Fibroblast of villous mesenchyme (primary cell): ENCODE measurements at regions not wholly inside any gene's neighbourhood (a gene's known extent, or its start where the extent isn't known, plus 50 kb on each side); places are given as distances from the start of the nearest gene placed in this dataset.
"Not testable (repeated sequence)": the region's sequence is repeated elsewhere in the genome, so short reads cannot be mapped to it uniquely, and the experiment has no call there.

Experiments
- DNase-seq: peaks from one replicate; pipeline ENCODE4 v3.0.0-alpha.2; 2010; ENCODE audit warnings: low read depth
- H3K4me3 ChIP-seq: 2 replicates; pipeline ENCODE4 v1.5.1; 2011; ENCODE audit warnings: low read depth, mild to moderate bottlenecking, low read length
- TF ChIP-seq, protein P1 (sequence below): IDR thresholded peaks from 2 replicates; pipeline ENCODE4 v1.5.1; 2012; ENCODE audit warnings: low read depth, mild to moderate bottlenecking, low read length; ENCODE audit not compliant: insufficient read depth

DNA sequence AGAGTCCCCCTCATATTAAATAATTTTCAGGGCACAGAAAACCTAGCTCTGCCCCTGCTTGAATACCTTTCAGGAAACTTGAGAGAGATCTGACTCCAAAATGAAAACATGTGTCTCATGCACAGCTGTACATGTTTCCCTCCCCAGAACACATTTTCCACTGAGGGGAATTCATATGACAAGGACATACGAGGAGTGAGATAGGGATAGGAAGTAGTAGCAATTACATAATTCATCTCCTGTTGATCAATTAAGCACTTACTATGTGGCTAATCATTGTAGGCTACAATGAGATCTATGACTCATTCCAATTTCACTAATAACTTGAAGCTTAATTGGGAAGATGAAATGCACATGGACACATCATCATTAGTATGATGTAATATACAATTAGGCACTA lies 302.1 kb downstream of the PCDH11X start:
- not testable (repeated sequence) for H3K4me3 ChIP-seq, DNase-seq

DNA sequence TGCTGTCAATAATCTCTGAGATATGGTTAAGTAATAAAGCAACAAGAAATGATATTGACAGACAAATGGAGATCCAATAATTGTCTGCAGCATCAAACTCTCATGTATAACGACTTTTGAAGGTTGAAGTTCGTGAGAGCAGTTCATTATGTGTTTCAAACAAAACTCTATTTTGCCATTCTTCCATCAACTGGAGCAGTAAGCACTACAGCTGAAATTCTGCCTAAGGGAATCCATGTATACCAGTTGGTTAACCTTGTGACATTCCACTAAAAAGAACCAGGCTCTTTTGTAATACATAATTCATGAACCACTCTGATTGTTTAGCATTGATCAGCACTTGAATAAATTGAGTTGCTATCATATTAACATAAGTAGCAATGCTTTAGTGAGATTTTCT lies 311.6 kb downstream of the PCDH11X start:
- H3K4me3 ChIP-seq: not testable (repeated sequence)

DNA sequence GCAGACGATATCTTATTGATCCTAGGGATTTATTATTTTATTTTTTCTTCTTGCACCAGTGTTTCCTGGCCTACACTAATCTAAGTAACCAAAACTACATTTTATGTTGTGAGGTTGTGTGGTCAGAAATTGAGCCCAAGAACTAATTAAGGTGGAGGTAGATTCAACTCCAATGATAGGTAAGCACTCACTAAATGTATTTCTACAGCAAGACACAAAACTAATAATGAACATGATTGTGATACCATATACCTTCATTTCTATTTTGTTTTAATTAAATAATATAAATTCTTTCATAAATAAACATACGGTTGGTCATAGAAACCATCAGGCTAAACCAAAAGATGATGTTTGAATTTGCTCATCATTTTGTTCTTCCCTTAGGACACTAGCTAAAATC lies 319.0 kb downstream of the PCDH11X start:
- H3K4me3 ChIP-seq, DNase-seq: not testable (repeated sequence)

More for the DNA sequence above, 311.6 kb downstream of the PCDH11X start:
- not testable (repeated sequence) for DNase-seq

DNA sequence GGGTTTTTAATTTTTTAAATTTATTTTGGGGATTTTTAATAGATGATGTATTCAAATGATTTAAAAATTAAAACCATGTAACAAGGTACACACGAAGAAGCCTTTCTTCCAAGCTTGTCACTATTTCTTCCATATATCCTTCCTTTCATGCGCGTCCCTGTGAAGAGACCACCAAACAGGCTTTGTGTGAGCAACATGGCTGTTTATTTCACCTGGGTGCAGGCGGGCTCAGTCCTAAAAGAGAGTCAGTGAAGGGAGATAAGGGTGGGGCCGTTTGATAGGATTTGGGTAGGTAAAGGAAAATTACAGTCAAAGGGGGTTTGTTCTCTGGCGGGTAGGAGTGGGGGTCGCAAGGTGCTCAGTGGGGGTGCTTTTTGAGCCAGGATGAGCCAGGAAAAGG lies 320.9 kb downstream of the PCDH11X start:
- DNase-seq, H3K4me3 ChIP-seq: not testable (repeated sequence)

DNA sequence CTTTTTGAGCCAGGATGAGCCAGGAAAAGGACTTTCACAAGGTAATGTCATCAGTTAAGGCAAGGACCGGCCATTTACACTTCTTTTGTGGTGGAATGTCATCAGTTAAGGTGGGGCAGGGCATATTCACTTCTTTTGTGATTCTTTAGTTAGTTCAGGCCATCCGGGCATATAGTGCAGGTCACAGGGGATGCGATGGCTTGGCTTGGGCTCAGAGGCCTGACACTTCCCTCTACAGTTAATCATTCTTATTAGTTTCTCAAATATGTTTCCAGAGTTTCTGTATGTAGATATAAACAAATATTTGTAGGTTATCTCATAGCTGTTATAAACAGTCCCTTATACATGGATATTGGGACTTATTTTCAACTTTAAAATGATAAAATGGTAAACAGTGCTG lies 326.5 kb downstream of the PCDH11X start:
- not testable (repeated sequence) for H3K4me3 ChIP-seq, DNase-seq

DNA sequence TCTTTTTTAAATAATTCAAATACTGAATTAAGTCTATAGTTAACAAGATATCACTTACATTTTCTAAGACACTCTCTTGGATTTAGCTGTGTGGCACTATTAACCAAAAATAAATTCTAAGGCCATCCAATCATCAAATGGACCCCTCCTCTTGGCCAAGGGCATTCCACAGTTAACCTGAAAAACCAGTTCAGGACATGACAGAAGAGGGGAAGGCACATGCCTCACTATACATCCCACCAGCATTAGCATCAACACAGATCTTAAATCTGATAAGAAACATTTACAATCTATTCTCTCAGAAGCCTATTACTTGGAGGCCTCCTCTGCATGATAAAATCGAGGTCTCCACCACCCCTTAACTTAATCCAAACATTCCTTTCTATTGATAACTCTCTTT lies 327.5 kb downstream of the PCDH11X start:
- not testable (repeated sequence) for DNase-seq, H3K4me3 ChIP-seq

DNA sequence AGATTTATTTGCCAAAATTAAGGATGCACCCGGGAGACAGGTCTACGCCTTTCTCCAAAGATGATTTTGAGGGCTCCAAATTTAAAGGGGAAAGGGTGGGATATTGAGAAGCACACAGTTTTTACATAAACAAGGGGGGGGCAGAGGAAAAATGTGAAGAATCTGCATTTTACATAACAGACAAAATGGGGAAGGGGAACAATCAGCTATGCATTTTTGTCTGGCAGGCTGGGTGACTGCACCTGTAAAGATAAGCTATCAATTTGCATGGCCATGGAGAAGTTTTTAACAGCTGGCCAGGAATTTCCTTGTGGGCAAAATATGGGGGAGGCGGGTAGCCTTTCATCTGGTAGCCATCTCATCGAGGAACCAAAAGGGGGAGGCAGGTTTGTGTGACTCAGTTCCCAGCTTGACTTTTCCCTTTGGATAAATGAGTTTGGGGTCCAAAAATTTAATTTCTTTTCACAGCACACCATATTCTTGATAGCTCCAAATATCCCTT lies 331.3 kb downstream of the PCDH11X start:
- H3K4me3 ChIP-seq, DNase-seq: not testable (repeated sequence)

DNA sequence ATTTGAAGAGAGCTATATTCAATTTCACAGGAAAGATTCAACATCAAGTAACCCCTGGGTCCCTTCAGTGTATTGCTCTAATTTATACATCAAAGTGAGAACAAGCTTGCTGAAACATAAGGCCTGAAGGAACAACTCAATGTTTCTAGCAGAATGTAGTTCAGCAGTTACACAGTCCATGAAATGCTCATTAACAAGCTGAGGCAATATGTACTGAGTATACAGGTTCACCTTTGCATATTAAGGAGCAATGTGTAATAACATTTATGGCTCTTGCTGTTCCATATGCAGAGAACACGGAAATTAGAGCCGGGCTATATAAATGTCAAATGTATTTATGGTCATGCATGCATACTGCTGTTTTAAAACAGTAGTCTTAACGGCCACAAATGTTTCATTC lies 338.5 kb downstream of the PCDH11X start:
- H3K4me3 ChIP-seq, DNase-seq: not testable (repeated sequence)

DNA sequence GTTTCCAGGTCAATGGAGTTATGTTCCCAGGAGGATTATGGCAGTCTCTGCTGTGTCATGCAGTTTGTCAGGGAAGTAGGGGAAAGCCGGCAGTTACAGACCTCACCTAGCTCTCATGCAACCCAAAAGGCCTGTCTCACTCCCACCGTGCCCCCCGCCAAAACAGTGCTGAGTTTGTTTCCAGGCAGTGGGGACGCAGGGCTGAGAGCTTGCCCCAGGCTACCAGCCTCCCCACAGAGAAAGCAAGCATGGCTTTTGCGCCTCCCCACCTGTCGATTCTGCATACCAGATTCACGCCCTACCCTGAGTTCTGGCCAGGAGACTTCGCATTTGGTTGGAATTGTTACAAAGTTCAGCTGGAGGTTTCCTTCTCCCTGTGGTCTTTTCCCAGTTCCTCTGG lies 383.9 kb downstream of the PCDH11X start:
- not testable (repeated sequence) for DNase-seq, H3K4me3 ChIP-seq

DNA sequence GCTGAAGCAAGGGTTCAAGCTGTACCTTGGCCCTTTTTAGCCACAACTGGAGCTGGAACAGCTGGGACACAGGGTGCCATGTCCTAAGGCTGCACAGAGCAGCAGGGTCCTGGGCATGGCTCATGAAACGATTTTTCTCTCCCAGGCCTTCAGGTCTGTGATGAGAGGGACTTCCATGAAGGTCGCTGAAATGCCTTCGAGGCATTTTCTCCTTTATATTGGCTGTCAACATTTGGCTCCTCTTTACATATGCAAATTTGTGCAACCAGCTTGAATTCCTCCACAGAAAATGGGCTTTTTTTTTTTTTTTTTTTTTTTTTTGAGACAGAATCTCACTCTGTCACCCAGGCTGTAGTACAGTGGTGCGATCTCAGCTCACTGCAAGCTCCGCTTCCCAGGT lies 430.8 kb downstream of the PCDH11X start:
- no peak for DNase-seq
- TF ChIP-seq, protein P1, sequence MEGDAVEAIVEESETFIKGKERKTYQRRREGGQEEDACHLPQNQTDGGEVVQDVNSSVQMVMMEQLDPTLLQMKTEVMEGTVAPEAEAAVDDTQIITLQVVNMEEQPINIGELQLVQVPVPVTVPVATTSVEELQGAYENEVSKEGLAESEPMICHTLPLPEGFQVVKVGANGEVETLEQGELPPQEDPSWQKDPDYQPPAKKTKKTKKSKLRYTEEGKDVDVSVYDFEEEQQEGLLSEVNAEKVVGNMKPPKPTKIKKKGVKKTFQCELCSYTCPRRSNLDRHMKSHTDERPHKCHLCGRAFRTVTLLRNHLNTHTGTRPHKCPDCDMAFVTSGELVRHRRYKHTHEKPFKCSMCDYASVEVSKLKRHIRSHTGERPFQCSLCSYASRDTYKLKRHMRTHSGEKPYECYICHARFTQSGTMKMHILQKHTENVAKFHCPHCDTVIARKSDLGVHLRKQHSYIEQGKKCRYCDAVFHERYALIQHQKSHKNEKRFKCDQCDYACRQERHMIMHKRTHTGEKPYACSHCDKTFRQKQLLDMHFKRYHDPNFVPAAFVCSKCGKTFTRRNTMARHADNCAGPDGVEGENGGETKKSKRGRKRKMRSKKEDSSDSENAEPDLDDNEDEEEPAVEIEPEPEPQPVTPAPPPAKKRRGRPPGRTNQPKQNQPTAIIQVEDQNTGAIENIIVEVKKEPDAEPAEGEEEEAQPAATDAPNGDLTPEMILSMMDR: no peak
- no peak overlapping the region for H3K4me3 ChIP-seq

DNA sequence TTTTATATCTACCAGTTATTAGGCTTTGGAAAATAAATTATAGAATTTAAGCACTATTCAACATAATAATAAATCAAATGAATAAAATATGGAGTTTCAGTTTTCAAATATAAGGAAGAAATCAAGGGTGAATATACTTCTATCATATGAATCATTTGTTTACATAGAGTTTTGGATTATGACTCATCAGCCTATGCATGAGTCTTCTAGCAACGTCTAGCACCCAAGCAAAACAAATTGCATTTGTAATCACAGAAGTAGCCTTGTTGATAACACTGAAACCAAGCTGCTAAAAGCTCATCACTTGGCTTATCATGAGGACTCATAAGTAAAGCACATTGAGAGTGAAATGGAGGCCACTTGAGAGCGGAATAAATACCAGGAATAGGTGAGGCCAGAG lies 434.6 kb downstream of the PCDH11X start:
- TF ChIP-seq, protein P1: no peak
- no peak overlapping the region for H3K4me3 ChIP-seq
- DNase-seq: no peak

DNA sequence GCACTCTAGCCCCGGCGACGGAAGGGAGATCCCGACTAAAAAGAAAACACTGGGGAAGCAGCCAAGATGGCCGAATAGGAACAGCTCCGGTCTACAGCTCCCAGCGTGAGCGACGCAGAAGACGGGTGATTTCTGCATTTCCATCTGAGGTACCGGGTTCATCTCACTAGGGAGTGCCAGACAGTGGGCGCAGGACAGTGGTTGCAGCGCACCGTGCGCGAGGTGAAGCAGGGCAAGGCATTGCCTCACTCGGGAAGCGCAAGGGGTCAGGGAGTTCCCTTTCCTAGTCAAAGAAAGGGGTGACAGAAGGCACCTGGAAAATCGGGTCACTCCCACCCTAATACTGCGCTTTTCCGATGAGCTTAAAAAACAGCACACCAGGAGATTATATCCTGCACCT lies 435.8 kb downstream of the PCDH11X start:
- not testable (repeated sequence) for DNase-seq, H3K4me3 ChIP-seq

DNA sequence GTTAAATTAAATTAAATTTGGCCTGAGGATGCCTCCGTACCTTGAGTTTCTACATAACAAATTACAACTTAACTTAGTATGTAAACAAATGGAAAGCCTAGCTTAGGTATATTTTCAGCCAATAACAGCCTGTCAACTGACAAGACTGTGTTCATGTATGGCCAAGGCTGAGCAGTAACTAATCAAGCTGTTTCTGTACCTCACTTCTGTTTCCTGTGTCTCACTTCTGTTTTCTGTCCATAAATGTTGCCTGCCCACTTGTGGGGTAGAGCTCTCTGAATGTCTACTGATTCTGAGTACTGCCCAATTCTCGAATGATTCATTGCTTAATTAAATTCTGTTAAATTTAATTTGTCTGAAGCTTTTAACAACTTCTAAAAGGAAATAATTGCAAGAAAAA lies 445.2 kb downstream of the PCDH11X start:
- TF ChIP-seq, protein P1: no peak
- no peak for DNase-seq
- H3K4me3 ChIP-seq: no peak overlapping the region
